NCI-H2196 treated with DMSO at 0.1 percent for 48 hours (cell line): ENCODE measurements at regions not wholly inside any gene's neighbourhood (a gene's known extent, or its start where the extent isn't known, plus 50 kb on each side); places are given as distances from the start of the nearest gene placed in this dataset.

Experiments used
- DNase-seq: peaks from one replicate; lab custom pipeline; 2025; ENCODE audit not compliant: unreplicated experiment; lab: John Stamatoyannopoulos, UW

DNA sequence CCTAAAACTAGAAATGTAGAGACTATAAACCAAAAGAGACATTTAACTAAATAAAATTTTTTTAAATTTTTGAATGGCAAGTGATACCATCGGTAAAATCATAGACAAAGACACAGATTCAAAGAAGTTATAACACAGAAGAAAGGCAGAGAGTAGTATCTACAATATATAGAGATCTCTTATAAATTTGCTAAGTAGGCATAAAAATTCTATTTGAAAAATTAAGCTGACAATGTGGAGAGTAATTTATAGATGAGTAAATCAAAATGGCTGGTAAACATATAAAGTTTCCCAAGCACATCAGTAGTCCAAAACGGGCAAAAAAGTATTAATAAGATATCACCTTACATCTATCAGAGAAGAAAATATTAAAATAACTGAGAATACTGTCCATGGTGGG lies 1061.0 kb downstream of the ADGRL2 start:
- DNase-seq, result no peak

- DNase-seq, result no peak
Observed at GRCh38 chr1:82858031-82858430, 1057.3 kb downstream of the ADGRL2 start.

- DNase-seq, result no peak
Observed at GRCh38 chr1:82849460-82849859, 1048.7 kb downstream of the ADGRL2 start.

GRCh38 chr1:82848043-82848442 lies 1047.3 kb downstream of the ADGRL2 start:
- DNase-seq, result no peak

GRCh38 chr1:82845866-82846265 lies 1045.1 kb downstream of the ADGRL2 start:
- DNase-seq, result no peak

DNA sequence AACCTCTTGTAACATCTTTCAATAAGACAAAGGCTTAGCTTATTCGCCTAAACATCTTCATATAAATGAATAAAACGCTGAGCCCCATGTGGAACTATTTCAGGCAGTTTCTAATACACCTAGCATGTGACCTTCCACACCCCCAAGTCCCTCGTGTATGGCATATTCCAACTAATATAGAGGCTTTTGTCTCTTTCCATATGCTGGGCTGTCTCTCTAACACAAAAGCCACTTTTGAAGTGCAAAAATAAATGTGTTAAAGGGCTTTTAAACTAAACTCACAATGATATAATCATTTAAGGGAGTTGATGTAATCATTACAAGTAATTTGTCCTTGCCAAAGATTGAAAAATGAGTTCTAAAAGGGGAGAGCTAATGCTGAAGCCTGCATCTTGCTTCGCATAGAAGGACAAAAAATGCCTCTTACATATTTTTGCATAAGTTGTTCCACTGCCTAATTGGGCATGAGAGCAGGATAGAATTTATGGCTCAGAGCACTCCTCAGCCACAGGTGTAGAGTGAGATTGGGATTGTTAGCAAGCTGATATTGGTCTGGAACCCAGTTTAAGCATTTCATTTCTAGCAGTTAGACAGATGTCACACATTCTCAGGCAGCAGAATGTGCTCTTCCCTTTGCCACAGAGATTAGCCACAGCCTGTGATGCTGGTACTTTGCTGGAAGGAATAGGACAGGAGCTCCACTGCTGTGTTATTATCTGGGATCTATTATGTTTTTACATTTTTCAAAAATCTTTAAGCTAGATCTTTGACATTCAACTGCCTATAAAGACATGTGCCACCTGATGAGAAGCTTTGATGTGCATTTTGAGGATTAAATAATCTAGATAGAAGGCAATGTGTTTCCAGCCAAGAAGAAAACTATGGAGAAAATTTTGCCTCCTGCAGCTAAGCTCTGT lies 1044.4 kb downstream of the ADGRL2 start:
- no peak for DNase-seq

- DNase-seq, result no peak
Observed at GRCh38 chr1:82844447-82844846, 1043.7 kb downstream of the ADGRL2 start.

DNA sequence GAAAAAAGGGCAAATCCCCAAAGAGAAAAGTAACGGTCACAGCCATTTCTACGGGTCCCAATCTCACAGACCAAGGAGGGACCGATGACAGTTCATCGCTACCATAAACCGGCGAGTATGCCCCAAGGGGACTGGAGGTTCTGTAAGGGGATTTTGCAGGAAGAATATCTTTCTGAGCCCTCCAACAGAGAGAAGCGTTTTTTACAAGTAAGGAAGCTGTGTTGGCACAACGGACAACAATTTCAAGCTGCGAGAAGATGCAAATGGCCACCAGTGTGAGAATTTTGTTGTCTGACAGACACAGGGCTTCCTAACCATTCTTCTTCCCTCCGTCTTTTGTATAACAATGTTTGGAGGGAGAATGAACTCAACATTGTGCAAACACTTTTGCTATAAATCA lies 1043.1 kb downstream of the ADGRL2 start:
- no peak for DNase-seq

GRCh38 chr1:82840192-82840591 lies 1039.5 kb downstream of the ADGRL2 start:
- no peak for DNase-seq

DNA sequence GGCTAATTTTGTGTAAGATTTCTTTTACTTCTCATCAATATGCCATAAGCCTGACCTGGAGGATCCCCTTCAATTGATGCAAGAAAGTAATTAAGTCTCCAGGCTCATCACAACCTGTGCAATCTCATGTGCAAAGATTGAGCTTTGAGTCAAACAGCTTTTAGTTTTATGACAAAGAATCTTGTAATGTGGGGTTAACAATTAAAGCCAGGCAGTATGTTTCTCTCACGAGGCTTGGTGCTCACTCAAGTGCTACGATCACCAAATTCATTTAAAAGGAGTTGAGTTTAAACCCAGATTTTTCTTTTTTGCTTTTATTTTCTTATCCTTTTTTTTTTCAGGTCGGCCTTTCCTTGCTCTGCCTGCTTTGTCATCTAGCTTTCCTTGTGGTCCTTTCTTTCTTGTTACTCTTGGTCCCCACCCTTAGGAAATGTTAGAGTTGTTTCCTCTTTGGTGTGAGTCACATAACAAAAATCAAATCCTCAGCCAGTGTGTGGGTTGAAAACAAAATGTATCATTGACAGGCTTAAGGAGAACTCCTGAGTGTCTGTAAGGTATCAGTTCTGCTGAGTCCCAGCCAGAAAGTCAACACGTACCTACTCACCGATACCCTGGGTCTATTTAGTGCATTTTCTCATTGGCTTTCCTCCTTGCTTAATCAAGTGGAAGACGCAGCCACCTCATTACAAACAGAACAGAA lies 1037.2 kb downstream of the ADGRL2 start:
- DNase-seq, result no peak

DNA sequence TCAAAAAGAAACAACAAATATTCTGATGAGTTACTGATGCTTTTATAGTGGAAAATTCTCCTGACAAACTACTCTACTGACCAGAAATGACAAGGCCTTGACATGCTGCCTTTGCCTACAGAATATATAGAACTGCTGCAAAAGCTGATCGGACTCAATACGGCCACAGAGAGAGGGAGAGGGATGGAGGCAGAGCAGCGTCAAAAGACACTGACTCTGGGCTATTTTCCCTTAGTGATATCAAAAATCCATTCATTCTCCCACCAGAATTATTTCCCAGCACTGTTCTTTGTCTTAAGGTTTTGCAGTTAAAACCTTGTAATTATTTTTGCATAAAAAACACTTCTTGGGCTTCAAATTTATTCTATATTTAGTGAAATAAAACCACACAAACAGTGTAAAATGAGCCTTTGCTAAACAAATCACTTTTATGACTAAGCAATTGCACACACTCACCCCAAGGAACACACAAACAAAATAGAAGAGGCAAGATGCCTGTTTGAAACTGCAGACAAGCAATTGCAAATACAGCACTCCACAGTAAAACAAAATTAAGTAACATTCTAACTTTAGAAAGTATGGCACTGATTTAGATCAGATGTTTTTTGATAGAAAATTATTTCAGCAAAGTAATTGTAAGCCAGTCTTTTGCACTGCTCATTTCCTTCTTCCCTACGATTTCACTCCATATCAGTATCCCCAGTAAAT lies 1036.4 kb downstream of the ADGRL2 start:
- no peak for DNase-seq

GRCh38 chr1:82836213-82836972 lies 1035.7 kb downstream of the ADGRL2 start:
- DNase-seq, result no peak

GRCh38 chr1:82830690-82831380 lies 1030.1 kb downstream of the ADGRL2 start:
- DNase-seq, result no peak

DNA sequence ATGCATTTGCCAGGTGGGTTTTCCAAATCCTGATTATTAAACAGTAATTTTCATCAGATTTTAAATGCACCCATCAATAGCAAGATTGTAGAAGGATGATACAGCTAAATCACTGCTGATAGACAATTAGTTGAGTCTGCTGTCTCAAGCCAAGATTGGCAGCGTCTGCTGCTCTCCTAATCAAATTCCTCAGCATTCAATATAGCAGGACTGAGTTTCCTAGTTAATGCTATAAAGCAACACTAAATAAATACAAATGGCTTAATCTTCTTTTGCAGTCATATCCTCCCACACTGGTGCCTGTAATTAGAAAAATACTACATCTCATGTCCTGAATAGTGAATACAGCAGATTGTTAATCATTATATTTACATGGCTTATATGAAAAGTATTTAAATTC lies 1028.8 kb downstream of the ADGRL2 start:
- DNase-seq, result no peak

DNA sequence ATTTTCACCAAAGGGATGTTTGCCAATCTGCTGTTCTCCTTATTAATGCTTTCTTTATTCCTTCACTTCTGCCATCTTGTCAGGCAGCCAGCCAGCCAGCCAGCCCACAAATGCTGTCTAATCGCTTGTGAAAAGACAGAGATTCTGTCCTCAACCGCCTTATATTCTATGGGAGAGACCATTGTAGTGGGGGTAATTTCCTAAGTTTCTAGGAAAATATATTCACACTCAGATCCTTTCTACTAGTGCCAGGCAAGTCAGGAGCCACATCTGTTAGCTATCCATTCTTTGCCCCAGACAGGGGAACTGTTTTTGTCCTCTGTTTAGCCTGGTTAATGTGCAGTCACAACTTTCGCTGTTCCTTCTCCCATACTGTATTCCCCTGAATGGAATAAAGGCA lies 1023.1 kb downstream of the ADGRL2 start:
- DNase-seq, result no peak

DNA sequence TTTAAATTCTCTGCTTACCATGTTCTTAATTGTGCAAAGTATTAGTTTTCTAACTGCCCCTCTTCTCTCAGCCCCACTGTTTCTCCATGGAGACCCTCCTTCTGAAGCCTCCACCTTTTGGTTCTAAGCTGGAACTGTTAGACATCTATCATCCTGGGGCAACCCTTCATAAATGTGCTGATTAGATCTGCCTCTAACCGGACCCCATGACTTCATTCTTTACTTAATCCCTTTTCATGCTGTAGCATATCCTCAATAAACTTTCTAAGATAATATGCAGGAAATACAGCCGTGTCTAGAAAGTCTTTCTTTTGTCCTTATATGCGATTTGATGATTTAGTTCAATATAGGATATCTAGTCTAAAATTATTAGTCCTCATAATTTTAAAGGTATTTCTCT lies 1020.1 kb downstream of the ADGRL2 start:
- no peak for DNase-seq

GRCh38 chr1:82819234-82819633 lies 1018.5 kb downstream of the ADGRL2 start:
- no peak for DNase-seq

DNA sequence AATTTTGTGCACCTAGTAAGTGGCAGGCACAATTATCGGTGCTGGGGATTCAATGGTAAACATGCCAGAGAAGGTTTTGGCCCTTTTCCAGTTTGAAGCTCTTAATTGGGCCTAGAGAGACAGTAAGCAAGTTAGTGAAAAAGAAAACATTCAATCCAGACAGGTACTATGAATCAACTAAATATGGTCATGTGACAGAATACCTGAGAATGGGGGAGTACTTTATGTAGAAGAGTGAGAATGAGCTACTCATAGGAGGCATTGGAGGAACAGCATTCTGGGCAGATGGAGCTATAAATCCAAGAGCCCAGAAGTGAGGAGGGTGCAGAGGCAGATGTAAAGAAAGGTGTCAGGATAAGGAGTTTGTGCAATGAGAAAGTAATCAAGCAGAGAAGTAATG lies 1017.9 kb downstream of the ADGRL2 start:
- DNase-seq, result no peak

DNA sequence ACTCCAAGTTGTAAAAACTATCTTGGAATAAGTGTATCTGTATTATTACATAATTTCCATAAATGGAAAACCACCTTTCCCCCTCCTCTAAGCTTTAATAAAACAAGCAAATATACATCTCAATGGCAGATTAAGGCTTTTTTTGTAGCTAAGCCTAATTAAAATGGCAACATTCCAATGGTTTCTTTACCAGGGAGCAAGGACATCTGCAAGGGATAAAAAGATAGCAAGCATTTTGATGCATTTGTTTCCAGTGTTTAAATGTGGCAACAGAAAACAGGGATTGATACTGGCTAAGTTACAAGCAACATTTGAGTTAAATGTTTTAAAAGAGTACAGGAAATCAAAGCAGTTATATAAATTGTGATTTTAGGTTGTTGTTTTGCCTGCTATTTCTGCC lies 1012.7 kb downstream of the ADGRL2 start:
- no peak for DNase-seq

GRCh38 chr1:82810601-82811000 lies 1009.9 kb downstream of the ADGRL2 start:
- no peak for DNase-seq
